ENCODE measurements at regions not wholly inside any gene's neighbourhood (a gene's known extent, or its start where the extent isn't known, plus 50 kb on each side); places are given as distances from the start of the nearest gene placed in this dataset.

- Histone ChIP-seq H4K20me1 (ENCODE audit: insufficient read depth, low read length) (no peaks in the 10 kb centered on the region), H3K9me2 (ENCODE audit: low read depth, low read length) (no peaks in the 10 kb centered on the region), H3K27me3 (ENCODE audit: insufficient read depth, low read length) (no peaks in the 10 kb centered on the region), H3F3A (ENCODE audit: insufficient read depth, low read length) (no peaks in the 10 kb centered on the region), H2AFZ (ENCODE audit: low read length) (no peak overlapping the region), H3K4me1 (ENCODE audit: insufficient read depth, low read length, severe bottlenecking) (no peaks in the 10 kb centered on the region), H3K4me2 (ENCODE audit: low read length) (no peak overlapping the region), H3K79me2 (ENCODE audit: insufficient read depth, low read length) (no peaks in the 10 kb centered on the region), H3K27ac (ENCODE audit: low read depth, low read length, poor library complexity, severe bottlenecking) (no peak overlapping the region), H3K9ac (ENCODE audit: low read length) (no peak overlapping the region), H3K36me3 (ENCODE audit: insufficient read depth, low read length) (no peaks in the 10 kb centered on the region), H3K4me3 (ENCODE audit: low read depth, low read length, poor library complexity, severe bottlenecking) (no peak overlapping the region), H3K9me3 (ENCODE audit: low read length) (no peaks in the 10 kb centered on the region)
- no peak for TF ChIP-seq EZH2 (IDR thresholded peaks at IDR 0.05; ENCODE audit: borderline replicate concordance, low read length)
- TF ChIP-seq CTCF (IDR thresholded peaks at IDR 0.05; ENCODE audit: low read length), result no peak
Measured at GRCh38 chr4:31392923-31393322, 672.8 kb downstream of the PCDH7 start.

DNA sequence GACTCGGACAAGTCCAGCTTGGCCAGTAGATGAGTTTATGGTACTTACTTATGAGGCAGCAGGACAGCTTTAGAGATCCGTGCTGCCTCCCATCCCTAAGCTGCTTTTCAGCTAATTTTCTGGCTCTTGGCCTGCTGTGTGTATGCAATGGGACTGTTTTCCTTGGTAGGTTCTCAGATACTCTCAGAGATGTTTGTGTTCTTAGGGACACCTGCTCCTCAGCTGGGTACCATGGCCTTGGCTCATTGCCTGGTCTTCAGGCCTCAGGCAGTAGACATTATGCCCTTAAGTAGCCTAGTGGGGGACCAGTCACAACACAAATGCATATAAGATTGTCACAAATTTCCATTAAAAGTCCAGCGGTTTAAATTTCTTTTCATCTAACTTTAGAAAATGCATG, 688.0 kb downstream of the PCDH7 start:
- no peaks in the 10 kb centered on the region for H3F3A ChIP-seq (ENCODE audit: insufficient read depth, low read length)
- no peaks in the 10 kb centered on the region for H3K9me3 ChIP-seq (ENCODE audit: low read length)
- H3K27ac ChIP-seq (ENCODE audit: low read depth, low read length, poor library complexity, severe bottlenecking), result no peak overlapping the region
- no peak for TF ChIP-seq CTCF (IDR thresholded peaks at IDR 0.05; ENCODE audit: low read length)
- TF ChIP-seq EZH2 (IDR thresholded peaks at IDR 0.05; ENCODE audit: borderline replicate concordance, low read length), result no peak
- no peak overlapping the region for H3K4me3 ChIP-seq (ENCODE audit: low read depth, low read length, poor library complexity, severe bottlenecking)
- no peaks in the 10 kb centered on the region for H3K79me2 ChIP-seq (ENCODE audit: insufficient read depth, low read length)
- no peak overlapping the region for H3K4me2 ChIP-seq (ENCODE audit: low read length)
- no peak overlapping the region for H3K9ac ChIP-seq (ENCODE audit: low read length)
- no peaks in the 10 kb centered on the region for H3K27me3 ChIP-seq (ENCODE audit: insufficient read depth, low read length)
- no peaks in the 10 kb centered on the region for H3K4me1 ChIP-seq (ENCODE audit: insufficient read depth, low read length, severe bottlenecking)
- H4K20me1 ChIP-seq (ENCODE audit: insufficient read depth, low read length), result no peaks in the 10 kb centered on the region
- H2AFZ ChIP-seq (ENCODE audit: low read length), result no peak overlapping the region
- H3K9me2 ChIP-seq (ENCODE audit: low read depth, low read length), result no peaks in the 10 kb centered on the region
- no peaks in the 10 kb centered on the region for H3K36me3 ChIP-seq (ENCODE audit: insufficient read depth, low read length)

DNA sequence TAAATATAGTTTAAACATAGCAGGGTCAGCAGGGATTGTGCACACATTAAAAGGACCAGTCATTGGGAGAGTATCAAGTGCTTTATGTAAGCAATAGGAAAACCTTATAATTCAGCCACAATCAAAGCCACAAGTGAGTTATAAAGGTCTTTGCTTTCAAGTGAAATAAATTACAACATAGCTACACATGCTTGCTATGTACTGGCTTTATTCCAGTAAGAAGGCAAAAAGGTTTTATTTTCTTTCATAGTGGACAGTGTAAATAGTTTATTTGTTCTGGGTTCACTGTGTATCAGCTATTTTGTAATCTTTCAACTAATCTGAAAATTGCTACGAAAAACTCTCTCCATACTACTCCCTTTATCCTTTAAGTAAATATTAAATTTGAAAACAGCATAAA, 691.4 kb downstream of the PCDH7 start:
- no peak overlapping the region for H2AFZ ChIP-seq (ENCODE audit: low read length)
- H3K27me3 ChIP-seq (ENCODE audit: insufficient read depth, low read length), result no peaks in the 10 kb centered on the region
- no peaks in the 10 kb centered on the region for H3K4me1 ChIP-seq (ENCODE audit: insufficient read depth, low read length, severe bottlenecking)
- H3F3A ChIP-seq (ENCODE audit: insufficient read depth, low read length), result no peaks in the 10 kb centered on the region
- no peaks in the 10 kb centered on the region for H4K20me1 ChIP-seq (ENCODE audit: insufficient read depth, low read length)
- TF ChIP-seq CTCF (IDR thresholded peaks at IDR 0.05; ENCODE audit: low read length) (no peak), EZH2 (IDR thresholded peaks at IDR 0.05; ENCODE audit: borderline replicate concordance, low read length) (no peak)
- no peaks in the 10 kb centered on the region for H3K9me3 ChIP-seq (ENCODE audit: low read length)
- H3K4me3 ChIP-seq (ENCODE audit: low read depth, low read length, poor library complexity, severe bottlenecking), result no peak overlapping the region
- no peaks in the 10 kb centered on the region for H3K79me2 ChIP-seq (ENCODE audit: insufficient read depth, low read length)
- H3K27ac ChIP-seq (ENCODE audit: low read depth, low read length, poor library complexity, severe bottlenecking), result no peak overlapping the region
- H3K9ac ChIP-seq (ENCODE audit: low read length), result no peak overlapping the region
- no peak overlapping the region for H3K4me2 ChIP-seq (ENCODE audit: low read length)
- H3K9me2 ChIP-seq (ENCODE audit: low read depth, low read length), result no peaks in the 10 kb centered on the region
- H3K36me3 ChIP-seq (ENCODE audit: insufficient read depth, low read length), result no peaks in the 10 kb centered on the region

Measured in OCI-LY1 (cell line).